SHP77 (cell line): ENCODE measurements at regions not wholly inside any gene's neighbourhood (a gene's known extent, or its start where the extent isn't known, plus 50 kb on each side); places are given as distances from the start of the nearest gene placed in this dataset.
"Not testable (repeated sequence)": the region's sequence is repeated elsewhere in the genome, so short reads cannot be mapped to it uniquely, and the experiment has no call there.

Source experiments
- DNase-seq, 2 experiments: peaks; one replicate each; lab custom pipeline; 2025; lab: John Stamatoyannopoulos, UW

DNA sequence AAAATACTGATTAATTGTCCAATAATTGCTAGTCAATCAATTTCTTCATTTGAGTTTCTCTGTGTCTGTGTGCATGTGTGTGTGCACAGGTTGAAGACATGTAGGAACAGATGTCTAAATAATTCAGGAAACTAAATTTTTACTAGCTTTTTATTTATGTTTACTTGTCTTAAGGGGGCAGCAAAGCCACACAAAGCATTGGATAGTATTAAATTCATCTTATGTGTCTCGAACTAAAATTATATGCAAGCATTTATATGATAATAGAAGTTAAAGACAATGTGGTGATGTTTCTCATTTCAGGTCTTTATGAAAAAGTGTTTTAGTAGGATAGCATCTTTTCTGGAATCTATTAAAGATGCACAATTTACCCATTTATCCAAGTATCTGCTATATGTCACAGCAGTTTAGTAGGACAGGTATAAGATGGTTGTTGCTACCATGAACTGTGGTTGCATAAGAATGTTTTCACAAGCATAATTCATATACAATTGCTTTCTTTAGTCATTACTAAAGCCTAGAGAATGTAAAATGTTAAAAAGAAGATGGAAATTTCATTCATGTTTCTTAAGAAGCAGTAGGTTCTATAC lies 784.6 kb upstream of the NUDT12 start:
- DNase-seq: no peak

DNA sequence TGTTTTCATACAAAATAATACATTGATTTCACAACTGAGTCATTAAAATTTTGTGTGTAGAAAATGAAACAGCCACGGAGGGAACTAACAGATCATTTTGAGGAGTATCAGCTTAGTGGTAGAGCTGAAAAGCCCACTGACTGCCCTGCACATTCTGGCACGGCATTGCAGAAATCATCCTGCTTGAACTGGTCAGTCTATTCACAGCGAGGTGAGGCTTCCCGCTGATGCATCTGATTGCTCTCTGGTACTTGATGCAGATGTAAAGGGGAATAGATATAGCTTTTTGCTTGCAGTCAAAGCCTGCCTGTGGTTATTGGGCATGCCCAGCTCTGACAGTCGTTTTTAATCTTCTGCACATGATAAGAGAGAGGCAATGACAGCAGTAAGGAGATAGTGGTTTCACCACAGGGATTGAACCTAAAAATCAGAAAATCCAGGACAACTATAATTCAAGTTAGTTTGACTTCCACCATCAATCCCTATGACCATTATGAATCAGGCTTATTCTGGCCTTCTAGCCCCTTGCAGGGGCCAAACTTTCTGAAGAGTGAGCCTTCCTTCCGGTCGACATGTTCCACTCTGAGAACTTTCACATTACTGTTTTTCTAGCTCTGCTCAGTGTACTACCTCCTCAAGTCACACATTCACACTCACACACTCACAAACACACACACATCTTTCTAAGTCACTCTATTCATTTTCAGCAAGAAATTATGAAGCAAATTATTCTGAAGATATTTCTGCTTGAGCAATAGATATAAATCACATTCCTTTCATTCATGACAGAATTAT lies 782.8 kb upstream of the NUDT12 start:
- peak; percentile 53 to 61 for DNase-seq

DNA sequence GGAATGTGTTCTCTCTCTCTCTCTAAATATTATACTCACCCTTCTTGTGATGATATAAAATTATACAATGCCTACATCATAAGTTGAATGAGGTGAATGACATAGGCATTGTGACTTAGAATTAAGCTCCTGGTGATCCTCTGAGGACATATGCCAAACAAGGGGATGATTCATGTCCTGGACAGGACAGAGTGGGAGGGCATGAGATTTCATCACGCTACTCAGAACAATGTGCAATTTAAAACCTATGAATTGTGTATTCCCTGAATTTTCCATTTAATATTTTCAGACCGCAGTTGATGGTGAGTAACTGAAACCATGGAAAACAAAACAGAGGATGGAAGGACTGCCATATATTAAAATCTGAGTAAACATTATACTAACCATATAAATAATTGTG lies 782.2 kb upstream of the NUDT12 start:
- DNase-seq: peak in 1 of 2 experiments; percentile 5

DNA sequence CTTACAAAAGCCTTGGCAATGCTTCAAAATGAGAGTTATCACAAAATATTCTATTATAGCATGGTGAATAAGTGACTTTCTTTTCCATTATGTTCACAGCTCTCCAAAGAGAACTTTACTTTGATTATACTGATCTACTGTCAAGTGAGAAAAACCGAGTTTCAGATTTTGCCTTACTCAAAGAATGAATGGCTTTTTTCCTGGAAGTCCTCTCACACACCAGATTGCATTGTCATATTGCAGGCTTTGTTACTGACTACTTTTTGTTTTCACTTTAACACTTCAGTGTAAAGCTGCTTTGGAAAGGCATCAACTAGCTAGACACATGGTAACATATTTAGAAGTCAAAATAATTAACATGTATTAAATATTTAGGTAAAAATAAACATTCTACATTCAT lies 765.2 kb upstream of the NUDT12 start:
- no peak for DNase-seq

DNA sequence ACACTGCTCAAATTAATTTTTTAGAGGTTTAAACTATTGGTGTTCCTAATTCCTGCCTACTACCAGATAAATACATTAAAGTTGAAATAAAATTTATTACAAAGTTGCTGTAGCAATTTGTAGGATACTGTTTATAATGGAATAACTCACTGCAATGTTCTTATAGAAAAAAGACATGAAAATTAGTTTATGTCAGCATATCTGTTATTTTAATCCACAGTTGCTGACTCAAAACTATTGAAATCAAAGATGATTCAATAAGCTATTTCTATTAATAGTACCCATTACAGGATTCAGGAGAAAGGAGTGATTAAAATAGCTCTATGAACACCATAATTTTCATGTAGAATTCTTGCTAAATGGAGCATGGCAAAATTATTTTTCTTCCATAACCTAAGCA lies 764.4 kb upstream of the NUDT12 start:
- DNase-seq: no peak

DNA sequence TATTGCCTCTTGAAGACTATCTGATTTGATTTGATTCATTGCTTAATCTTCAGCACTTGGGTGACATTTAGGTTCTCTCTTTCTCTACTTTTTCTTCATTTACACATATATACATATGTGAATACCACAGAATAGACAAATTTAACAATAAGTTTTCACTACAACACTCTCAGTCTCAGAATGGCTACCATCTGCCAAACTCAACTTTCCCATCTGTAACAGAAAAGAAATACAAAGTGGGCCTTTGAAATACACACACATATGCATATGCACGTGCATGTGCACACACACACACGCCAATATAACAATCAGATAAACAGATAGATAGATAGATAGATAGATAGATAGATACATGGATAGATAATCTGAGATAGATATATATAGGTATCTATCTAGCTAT lies 762.8 kb upstream of the NUDT12 start:
- no peak for DNase-seq

DNA sequence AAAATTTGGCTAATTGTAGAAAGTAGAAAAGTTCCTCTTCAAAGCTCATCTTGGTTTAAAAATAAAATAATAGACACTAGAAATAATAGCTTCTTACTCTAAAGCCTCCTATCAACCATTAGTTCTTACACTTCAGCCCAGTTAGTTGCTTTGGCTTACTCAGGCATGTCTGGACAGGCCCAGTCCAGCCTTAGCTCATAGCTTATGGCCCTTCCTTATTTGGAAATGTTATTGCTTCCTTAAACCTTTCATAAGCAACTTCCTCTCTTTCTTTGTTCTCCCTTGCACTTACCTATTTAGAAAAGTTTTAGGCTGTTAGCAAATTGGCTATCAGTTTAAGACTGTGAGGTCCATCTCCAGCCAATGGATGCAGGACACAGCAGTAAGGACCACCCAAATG lies 754.1 kb upstream of the NUDT12 start:
- DNase-seq: not testable (repeated sequence)

DNA sequence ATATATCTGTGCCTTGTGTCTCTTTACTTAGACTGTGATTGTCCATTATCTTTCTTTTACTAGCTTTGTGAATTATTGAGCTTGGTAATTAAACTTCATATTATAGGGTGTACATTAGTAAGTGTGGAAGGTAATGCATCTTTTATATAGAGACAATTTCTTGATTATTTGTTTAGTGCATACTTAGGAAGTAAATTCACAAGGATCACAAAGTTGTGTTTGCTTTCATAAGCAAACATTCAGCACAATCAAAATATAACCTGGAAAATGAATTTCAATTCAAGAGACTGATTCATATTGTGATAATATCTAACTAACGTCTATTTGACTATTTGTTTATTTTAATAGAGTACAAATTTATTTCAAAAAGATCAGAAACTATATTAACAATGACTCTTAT lies 749.9 kb upstream of the NUDT12 start:
- DNase-seq: no peak

DNA sequence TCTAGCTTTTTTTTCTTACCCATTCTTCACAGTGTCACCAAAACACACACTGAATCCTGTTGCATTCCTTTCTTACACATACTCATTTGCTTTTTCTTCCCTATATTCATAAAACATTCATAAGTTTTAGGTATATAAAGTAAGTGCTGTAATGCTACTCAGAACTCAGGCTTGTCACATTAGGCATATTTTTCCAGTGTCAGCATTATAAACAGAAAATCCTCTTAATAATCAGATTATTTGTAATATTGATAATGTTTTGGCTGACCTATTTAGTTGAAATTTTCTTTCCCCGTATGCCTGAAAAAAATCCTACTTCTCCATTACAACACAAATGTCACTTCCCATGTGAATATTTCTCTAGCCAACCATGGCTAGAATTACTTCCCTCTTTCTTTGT lies 743.0 kb upstream of the NUDT12 start:
- no peak for DNase-seq

DNA sequence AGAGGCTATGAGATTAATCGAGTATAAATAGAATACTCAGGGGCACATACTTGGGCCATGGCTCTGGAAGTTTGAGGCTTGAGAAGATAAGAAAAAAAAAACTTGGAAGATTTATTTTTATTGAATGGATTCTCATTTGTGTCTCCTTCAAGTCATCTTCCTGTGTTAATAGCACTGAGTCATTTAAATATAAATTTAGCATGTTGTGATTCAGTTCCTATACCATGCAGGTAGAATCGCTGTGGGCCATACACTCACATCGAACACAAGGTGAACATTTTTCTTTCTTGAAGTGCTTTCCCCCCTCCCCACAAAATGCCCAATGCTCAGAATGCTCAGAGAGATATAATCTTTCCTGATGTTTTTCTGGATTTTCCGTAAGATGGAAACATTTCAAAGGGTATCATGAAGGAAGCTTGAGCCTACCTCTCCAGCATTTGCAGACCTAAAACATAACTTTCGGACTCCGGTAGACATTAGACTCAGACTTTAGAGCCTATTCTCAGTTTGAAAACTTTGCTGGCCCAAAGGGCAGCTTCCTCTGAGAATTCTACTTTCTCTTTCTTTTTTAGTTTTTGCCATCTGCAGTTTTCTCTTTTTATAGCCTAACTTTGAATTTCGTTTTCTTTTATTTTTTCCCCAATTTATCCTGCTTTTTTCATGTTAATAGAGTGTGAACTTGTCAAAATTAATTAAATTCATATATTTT lies 737.6 kb upstream of the NUDT12 start:
- no peak for DNase-seq

DNA sequence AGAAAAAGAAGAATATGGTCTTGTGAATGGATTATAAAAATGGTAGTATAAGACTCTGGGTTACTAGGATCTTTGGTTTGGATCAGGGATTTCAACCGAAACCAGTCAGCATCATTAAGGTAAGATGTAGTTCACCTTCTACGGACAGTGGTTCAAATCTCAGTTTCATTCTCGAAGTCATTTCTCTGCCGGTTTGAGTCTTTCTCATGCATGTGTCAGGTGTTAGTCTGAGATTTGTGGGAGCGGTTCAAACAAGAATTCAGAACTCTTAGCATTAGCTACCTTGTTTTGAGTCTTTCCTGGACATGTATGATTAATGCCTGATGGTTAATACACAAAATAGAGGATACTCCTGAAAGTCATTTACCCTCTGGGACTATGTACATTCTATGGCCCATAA lies 735.9 kb upstream of the NUDT12 start:
- DNase-seq: no peak

DNA sequence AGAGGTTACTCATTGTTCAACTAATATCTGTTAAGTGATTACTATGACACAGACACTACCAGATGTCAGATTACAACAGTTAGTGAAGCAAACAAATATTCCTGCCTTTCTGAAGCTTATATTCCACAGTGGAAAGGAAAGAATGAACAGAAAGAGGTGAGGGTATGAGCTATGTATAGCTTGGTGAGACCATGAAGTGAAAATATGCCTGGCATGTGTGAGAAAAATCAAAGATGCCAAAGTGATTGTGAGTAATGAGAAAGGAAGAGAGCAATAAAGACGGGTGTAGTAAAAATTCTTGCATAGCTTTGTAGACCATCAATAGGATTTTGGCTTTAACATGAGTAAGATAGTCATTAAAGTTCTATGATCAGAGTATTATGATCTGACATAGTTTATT lies 734.5 kb upstream of the NUDT12 start:
- DNase-seq: no peak

DNA sequence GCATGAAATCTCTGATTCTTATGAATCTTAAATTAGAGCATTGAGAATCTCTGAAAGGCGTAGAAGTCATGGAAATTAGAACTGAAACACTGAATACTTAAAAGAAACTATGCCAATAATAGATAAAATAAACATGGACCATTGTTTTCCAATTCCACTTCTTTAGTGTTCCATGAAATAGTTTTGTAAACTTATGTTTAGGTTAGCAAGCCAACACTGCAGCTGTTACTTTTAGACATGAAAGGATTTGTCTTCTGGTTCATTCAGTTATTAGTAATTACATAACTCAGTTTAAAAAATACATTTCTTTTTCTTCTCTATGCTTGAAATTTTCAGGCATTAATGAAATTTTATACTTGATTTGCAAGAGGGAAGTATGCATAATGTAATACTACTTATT lies 733.4 kb upstream of the NUDT12 start:
- DNase-seq: no peak

DNA sequence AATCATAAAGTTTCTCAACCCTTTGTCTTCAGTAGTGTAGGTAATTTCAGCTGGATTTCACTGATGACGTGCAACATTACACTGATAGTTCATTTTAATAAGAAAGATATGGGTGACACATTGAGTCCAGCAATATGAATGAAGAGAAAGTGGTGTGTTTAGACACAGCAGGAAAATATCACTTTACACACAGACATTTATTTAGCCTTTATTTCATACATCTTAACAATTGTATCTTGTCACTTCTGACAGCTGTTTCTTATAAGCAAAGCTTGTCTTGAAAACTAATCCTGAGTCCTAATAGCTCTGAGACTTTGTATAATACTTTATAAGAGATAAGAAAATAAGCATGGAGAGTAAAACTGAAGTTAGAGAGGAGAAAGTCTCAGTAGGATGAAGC lies 720.5 kb upstream of the NUDT12 start:
- no peak for DNase-seq

DNA sequence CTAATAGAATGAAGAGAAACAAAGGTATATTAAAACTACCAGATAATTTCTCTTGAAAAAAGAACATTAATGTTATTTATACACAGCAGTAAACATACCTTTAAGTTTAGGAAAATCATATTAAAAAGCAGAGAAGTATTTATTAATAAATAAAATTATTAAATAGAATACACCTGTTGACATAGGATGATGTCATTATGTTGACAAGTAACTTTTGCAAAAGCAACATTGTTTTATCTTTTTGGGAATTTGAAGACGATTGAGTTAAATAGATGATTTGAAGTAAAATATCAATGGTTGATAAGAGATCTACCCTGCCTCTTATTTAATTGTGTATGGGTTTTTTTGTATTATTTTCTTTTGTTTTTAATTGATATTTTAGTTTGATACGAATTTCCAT lies 711.1 kb upstream of the NUDT12 start:
- DNase-seq: no peak

DNA sequence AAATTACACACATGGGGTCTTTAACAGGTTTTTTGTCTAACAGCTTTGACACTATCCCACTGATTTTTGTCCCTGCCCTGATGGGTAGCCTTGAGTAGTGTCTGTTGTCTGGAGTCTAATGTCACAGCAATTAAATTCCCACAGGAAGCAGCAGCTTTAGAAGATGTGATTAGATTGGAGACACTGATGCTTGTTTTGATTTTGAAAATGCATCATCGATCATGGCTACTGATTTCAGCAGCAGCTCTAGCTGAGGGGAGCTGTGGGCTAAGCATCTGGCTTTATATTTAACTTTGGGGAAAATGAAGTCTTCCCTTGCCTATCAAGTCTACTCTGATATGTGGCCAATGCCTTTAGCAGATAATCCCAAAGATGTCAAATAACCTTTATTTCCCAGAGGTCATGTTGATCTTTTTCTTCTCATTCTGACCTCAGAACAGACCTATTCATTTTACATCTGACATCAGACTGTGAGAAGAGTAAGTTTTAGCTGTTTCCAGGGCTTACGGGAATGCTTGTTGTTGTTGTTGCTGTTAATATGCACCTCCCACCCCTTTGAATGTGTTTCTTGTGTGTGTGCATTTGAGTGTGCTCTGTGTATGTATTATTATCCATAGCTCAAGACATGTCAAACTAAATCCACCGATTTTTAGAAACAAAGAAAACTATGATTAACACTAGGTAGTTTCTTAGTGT lies 704.9 kb upstream of the NUDT12 start:
- DNase-seq: no peak

DNA sequence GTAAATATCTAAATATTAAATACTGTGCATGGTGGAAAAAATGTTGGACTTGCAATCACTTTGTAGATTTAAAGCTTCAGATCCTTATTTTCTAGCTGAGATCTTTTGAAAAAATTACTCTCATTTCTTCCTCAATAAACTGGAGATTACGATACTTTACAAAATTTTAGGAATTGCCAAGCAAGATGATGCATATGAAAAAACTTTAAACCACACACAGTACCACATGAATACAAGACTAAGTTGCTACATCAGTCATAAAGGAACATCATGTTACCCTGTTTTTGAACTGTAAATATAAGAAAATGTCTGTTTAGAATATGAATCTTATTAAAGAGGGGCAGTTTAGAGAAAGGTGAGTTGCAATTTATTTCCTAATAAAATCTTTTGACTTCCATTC lies 703.6 kb upstream of the NUDT12 start:
- no peak for DNase-seq

DNA sequence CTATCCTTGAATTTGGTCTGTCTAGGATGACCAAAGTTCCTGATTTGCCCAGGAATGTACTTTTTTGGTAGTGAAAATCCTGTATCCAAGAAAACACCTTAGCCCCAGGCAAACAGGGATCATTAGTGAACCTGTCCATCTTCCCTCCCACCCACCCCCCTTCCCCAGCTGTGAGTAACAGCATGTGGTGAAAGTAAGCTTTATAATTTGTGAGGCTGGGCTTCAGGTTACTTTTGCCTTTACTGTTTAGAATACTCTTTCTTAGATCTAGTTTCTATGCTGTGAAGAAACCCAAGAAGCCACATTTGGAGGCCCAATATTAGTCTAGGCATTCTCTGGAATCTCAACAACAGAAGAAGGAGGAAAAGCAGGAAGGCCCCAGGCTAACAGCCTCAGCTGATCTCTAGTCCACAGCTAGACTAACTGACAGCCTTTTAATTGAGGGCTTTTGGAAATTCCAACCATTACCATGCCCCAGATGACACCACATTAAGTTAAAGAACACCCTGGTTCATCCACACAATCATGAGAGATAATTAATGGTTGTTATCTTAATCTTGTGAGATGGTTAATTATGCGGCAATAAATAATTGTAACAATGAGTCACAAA lies 703.0 kb upstream of the NUDT12 start:
- DNase-seq: no peak

DNA sequence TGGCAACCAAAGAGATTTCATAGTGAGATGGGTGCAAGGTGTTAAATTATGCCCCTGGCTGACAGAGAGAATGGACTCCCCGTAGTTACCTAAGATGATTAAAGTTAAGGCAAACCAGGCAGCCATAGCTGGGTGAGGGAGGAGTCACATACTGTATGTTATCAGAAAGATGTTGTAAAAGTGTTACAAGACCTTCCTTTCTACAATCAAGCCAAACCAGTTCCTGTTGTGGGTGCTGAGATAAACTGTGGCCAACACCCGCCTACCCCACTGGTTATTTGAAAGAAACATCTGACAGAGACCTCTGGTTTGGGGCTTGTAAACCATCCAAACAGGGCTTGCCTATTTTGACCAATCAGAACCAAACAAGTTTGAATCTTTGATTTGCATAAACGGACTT lies 684.7 kb upstream of the NUDT12 start:
- DNase-seq: no peak

DNA sequence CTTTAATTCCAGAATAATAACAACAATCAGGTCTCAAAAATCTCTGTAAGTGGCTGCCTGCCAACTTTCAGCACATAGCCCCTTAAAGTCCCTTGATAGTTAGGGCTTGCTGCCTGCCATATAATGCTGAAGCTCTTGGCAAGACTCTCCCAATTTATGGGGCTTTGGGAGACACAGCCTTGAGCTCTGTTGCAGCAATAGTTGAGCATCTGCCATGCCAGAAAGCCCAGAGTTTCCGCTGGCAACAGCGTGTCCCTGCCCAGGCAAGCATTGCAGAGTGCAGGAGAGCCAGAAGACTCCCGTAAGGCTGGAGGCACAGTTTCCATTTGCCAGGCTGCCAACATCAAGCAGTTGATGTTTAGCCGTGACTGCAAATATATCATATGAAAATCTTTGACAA lies 678.5 kb upstream of the NUDT12 start:
- DNase-seq: no peak

DNA sequence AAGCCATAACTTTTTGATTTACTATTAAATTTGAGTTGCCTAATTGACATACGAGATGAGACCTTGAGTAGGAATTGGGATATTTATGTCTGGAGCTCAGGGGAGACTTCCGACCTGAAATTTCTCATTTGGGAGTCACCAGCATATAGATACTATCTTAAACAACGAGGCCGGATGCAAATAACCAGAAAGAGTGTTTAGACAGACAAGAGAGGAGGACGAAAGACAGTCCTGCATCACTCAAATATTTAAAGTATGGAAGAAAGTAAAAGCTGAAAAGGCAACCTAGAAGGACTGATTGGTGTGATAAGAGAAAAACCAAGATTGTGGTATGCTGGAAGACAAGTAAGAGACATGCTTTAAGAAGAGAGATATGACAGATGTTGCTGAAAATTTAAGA lies 675.0 kb upstream of the NUDT12 start:
- DNase-seq: no peak
